Loucy (cell line): ENCODE measurements at regions not wholly inside any gene's neighbourhood (a gene's known extent, or its start where the extent isn't known, plus 50 kb on each side); places are given as distances from the start of the nearest gene placed in this dataset.

Experiments
- EZH2phosphoT487 ChIP-seq: fragments of 200-600 bp; IDR thresholded peaks from 2 replicates; pipeline ENCODE4 v1.6.1; 2018; ENCODE audit warnings: antibody characterized with exemption, mild to moderate bottlenecking, moderate library complexity, borderline replicate concordance
- TF ChIP-seq, protein P1 (sequence below): fragments of 200-600 bp; sonication (generic); conservative IDR thresholded peaks from 2 replicates; pipeline ENCODE4 v1.5.1; 2014; ENCODE audit warnings: mild to moderate bottlenecking, antibody characterized with exemption, low read length

DNA sequence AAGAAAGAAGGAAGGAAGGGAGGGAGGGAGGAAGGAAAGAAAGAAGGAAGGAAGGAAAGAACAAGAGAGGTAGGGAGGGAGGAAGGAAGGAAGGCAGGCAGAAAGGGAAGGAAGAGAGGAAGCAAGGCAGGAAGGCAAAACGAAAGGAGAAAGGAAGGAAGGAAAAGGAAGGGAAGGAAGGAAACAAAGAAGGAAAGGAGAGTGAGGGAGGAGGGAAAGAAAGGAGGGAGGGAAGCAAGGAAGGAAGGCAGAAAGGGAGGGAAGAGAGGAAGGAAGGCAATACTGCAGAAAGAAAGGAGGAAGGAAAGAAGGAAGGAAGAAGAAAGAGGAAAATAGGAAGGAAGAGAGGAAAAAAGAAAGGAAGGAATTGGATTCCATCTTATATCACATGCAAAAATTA, 1303.1 kb upstream of the TMEM132C start:
- TF ChIP-seq, protein P1, sequence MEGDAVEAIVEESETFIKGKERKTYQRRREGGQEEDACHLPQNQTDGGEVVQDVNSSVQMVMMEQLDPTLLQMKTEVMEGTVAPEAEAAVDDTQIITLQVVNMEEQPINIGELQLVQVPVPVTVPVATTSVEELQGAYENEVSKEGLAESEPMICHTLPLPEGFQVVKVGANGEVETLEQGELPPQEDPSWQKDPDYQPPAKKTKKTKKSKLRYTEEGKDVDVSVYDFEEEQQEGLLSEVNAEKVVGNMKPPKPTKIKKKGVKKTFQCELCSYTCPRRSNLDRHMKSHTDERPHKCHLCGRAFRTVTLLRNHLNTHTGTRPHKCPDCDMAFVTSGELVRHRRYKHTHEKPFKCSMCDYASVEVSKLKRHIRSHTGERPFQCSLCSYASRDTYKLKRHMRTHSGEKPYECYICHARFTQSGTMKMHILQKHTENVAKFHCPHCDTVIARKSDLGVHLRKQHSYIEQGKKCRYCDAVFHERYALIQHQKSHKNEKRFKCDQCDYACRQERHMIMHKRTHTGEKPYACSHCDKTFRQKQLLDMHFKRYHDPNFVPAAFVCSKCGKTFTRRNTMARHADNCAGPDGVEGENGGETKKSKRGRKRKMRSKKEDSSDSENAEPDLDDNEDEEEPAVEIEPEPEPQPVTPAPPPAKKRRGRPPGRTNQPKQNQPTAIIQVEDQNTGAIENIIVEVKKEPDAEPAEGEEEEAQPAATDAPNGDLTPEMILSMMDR: no peak
- no peak for TF ChIP-seq EZH2phosphoT487
